ENCODE measurements at regions not wholly inside any gene's neighbourhood (a gene's known extent, or its start where the extent isn't known, plus 50 kb on each side); places are given as distances from the start of the nearest gene placed in this dataset.

GRCh38 chr5:14050821-14051220 lies 92.3 kb upstream of the TRIO start:
- TF ChIP-seq CTCF (IDR thresholded peaks at IDR 0.05), result no peak
- no peak for TF ChIP-seq POLR2A (IDR thresholded peaks at IDR 0.05)
- no peak for TF ChIP-seq POLR2AphosphoS5 (IDR thresholded peaks at IDR 0.05)
- no peak for TF ChIP-seq EP300 (IDR thresholded peaks at IDR 0.05)
